Left renal pelvis (tissue), 4 donors: ENCODE measurements at regions not wholly inside any gene's neighbourhood (a gene's known extent, or its start where the extent isn't known, plus 50 kb on each side); places are given as distances from the start of the nearest gene placed in this dataset.
A peak's percentile ranks its signal among the peaks of the same experiment; 100 is the strongest.

Experiments
- DNase-seq, 4 donors: peaks; one replicate each; pipeline ENCODE4 v3.0.0-alpha.2; 2013; ENCODE audit warnings: low read depth in 4 of 4, low spot score in 3 of 4

GRCh38 chr7:156113731-156114130 lies 301.5 kb upstream of the SHH start:
- no peak for DNase-seq

- DNase-seq: no peak
These were observed 297.7 kb upstream of the SHH start for GRCh38 chr7:156109988-156110387.

GRCh38 chr7:156109076-156109475 lies 296.8 kb upstream of the SHH start:
- DNase-seq: no peak

GRCh38 chr7:156107957-156108356 lies 295.7 kb upstream of the SHH start:
- DNase-seq: no peak

- DNase-seq: no peak
These were observed 293.8 kb upstream of the SHH start for GRCh38 chr7:156106107-156106426.

- no peak for DNase-seq
These were observed 293.3 kb upstream of the SHH start for GRCh38 chr7:156105337-156106106.

DNA sequence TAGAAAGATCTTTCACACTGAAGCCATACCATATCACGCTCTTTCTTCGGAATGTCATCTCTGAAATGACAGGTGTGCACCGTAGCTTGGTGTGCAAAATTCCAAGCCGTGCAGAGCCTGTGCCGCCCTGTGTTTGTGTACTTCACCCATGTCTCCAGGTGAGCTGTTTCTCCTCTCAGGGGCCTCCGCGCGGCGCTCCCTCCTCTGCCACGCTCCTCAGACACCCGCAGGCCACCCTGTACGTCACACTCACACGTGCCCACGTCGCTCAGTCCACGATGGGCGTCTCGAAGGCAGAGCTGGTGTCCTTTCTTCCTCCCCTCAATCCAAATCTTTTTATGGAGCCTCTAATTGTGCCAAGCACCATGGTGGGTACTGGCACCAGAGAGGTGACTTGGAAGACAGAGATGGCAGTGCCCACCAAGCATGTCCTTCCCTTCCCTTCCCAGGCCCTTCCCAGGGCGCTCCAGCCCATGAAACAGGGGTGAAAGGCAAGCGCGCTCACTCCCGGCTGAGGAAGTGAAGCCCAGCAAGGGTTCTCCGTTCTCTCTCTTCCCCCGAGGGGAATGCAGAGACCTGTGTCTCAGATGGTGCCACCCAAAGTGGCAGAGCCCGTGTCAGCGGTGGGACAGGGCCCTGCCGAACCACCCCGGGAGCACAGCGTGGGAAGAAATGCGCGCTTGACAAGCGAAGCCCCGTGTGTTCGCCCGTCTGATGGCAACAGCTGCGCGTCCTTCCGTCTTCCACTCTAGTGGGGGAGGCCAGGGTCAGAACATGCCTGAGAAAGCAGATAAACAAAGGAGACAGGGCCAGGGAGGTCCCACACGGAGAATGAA lies 292.5 kb upstream of the SHH start:
- no peak for DNase-seq

DNA sequence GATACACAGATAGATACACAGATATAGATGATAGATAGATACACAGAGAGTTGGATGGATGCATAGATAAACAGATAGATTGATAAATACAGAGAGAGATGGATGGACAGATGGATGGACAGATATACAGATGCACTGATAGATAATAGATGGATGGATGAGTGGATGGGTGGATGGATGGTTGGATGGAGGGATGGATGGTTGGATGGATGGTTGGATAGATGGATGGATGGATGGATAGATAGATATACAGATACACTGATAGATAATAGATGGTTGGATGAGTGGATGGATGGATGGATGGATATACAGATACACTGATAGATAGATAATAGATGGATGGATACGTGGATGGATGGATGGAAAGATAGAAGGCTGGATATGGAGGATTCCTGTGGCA lies 290.0 kb upstream of the SHH start:
- no peak for DNase-seq

DNA sequence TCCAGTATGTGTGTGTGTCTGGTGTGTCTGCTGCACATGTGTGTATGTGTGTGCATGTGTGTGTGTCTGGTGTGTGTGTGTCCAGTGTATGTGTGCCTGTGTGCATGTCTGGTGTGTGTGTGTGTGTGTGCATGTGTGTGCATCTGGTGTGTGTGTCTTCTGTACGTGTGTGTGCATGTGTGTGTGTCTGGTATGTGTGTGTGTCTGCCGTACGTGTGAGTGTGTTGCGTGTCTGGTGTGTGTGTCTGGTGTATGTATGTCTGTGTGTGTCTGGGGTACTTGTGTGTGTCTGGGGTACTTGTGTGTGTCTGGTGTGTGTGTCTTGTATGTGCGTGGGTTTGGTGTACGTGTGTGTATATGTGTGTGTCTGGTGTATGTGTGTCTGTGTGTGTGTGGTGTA lies 289.1 kb upstream of the SHH start:
- DNase-seq: no peak

- peak in 1 of 4 donors; percentile 17 for DNase-seq
These were observed 287.8 kb upstream of the SHH start for GRCh38 chr7:156100086-156100485.

- DNase-seq: no peak
These were observed 286.8 kb upstream of the SHH start for GRCh38 chr7:156099085-156099484.

GRCh38 chr7:156096771-156097538 lies 284.7 kb upstream of the SHH start:
- peak in 3 of 4 donors; percentile 20 to 37 (median 24) for DNase-seq

DNA sequence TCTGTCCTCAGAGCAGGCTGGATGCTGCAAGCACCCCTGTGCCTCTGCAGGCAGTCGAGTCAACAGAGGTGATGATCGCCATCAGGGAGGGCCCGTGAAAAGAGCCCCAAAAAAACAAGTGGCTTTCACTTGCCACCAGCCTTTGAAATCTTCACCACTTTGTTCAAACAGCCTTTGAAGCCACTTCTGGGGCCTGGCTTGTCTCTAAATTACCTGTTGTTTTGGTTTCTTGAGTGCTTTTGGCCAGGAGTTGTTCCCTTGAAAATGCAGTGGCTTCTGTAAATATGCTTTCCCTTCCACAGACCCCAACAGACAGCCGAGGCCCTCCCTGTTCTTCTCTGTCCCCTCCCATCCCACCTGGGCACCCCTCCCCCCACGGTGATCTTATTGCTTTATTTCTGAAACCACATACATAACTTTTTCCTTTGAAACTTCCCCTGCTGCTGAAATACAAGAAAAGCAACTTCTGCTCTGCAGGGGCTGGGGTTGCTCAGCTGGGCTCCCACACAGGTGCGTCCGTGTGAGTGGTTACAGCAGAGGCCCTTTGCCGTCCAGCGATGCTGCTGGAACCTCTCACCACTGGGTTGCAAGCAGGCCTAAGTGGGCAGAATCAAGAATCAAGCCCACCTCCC lies 283.8 kb upstream of the SHH start:
- DNase-seq: no peak

GRCh38 chr7:156094350-156095146 lies 282.3 kb upstream of the SHH start:
- no peak for DNase-seq

GRCh38 chr7:156092307-156092706 lies 280.0 kb upstream of the SHH start:
- DNase-seq: no peak

DNA sequence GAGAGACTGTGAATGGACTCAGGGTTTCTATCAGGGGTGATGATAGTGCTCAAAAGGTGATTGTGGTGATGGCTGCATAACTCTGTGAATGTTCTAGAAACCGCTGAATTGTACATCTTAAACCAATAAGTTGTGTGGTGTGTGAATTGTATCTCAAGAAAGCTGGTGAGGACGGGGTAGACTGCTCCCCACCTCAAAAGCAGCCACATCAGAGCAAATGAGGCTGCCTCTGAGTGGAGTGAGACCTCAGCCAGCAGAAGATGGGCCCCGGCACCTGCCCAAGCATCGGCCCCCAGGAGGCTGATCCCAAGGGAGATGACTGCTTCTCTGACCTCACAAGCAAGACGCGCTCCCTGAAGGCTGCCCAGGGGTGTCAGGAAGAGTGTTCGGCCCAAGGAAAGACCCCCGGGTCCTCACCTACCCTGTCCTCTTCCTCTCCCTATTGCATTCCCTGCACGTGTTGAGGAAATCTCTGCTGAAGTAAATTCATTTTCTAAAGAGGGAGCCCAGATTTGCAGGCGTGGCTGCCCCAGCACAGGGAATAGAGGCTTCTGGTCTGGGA lies 279.3 kb upstream of the SHH start:
- no peak for DNase-seq

GRCh38 chr7:156090988-156091387 lies 278.7 kb upstream of the SHH start:
- no peak for DNase-seq

DNA sequence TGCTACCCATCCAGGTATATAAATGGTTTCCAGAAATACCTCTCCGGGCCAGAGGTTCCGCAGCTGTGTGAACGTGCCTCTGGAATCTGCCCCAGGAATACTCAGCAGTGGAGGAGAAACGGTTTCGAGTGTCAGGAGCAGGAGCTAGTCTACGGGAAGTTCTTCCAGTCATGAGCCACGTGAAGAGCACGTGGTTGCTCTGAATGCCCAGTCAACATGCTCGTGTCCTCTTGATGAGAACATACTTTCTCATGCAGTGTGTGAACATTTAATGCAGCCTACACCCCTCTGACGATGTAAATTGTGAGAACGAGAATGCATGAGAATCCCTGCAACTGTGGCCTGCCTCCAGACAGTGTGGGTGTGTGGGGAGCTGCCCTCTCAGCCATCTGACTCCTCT lies 277.0 kb upstream of the SHH start:
- no peak for DNase-seq

DNA sequence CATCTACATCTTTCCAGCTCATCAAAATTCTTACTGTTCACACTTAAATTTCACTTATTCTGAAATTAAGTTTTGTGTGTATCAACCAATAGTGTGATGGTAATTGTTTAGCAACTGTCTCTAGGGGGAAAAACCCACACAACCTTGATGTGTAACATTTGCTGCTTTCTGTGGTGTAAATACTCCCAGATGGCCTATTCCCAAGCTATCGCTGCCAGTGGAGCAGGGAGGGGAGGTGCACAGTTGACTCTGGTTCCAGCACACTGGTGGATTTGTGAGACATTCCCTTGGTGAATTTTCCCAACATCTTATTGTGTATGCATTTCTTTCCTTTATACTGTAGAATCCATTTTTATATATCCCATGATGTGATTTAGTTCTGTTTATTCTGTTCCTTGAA lies 275.9 kb upstream of the SHH start:
- DNase-seq: no peak
